GM12878 (cell line): ENCODE measurements at regions not wholly inside any gene's neighbourhood (a gene's known extent, or its start where the extent isn't known, plus 50 kb on each side); places are given as distances from the start of the nearest gene placed in this dataset.

Experiments
- ATAC-seq: fragments of 200-7000 bp; cut with Tn5 transposase; 3 replicates; pipeline ENCODE4 v1.9.1; 2020; ENCODE audit warnings: mild to moderate bottlenecking, moderate library complexity
- BruUV-seq: library from RNA; stranded (reverse); fragments of 400-500 nt; replicated peaks from 2 replicates; lab custom pipeline; 2021; lab: Mats Ljungman, UMichigan
- CTCF ChIA-PET: fragments of 300-600 bp; sonication (Branson Sonifier 250); formaldehyde crosslinking; extraction: SDS; loops from one replicate; lab custom pipeline; 2021; ENCODE audit warnings: inconsistent platforms; lab: Yijun Ruan, JAX
- POLR2A ChIA-PET: fragments of 350-600 bp; formaldehyde crosslinking; extraction: SDS; loops from one replicate; lab custom pipeline; 2021; ENCODE audit warnings: inconsistent platforms; lab: Charles Lee
- RAD21 ChIA-PET: fragments of 300-600 bp; sonication (Branson Sonifier 250); formaldehyde crosslinking; loops from one replicate; lab custom pipeline; 2023; ENCODE audit warnings: antibody characterized with exemption; ENCODE audit not compliant: unreplicated experiment; lab: Charles Lee
- SMC1A ChIA-PET: fragments of 300-600 bp; sonication (Branson Sonifier 250); formaldehyde crosslinking; loops from one replicate; lab custom pipeline; 2023; ENCODE audit not compliant: unreplicated experiment, uncharacterized antibody; lab: Charles Lee
- DNase-seq: peaks from one replicate; pipeline ENCODE4 v3.0.0-alpha.2; 2011; ENCODE audit warnings: low read depth, low spot score
- FAIRE-seq: peaks from 3 replicates; lab custom pipeline; 2011; peaks lifted over from hg19 to GRCh38; lab: Jason Lieb, UNC
- H2AFZ ChIP-seq: 2 replicates; pipeline ENCODE4 v1.6.0; 2011; ENCODE audit warnings: low read depth, low read length, control low read depth; ENCODE audit not compliant: control insufficient read depth
- H3K27ac ChIP-seq: 2 replicates; pipeline ENCODE4 v1.5.1; 2011; ENCODE audit warnings: control low read depth; ENCODE audit not compliant: control insufficient read depth, insufficient read depth
- H3K27me3 ChIP-seq, 2 experiments: replicated peaks in 1 of 2; 2 replicates each; pipeline versions ENCODE4 v1.6.0 to v1.6.1; 2011; ENCODE audit warnings: low read length in 1 of 2; ENCODE audit not compliant: control insufficient read depth in 2 of 2, insufficient read depth in 2 of 2
- H3K36me3 ChIP-seq, 2 experiments: 2 replicates each; pipeline ENCODE4 v1.5.1; 2011; ENCODE audit warnings: low read length in 1 of 2; ENCODE audit not compliant: control insufficient read depth in 2 of 2, insufficient read depth in 2 of 2
- H3K4me1 ChIP-seq: 2 replicates; pipeline ENCODE4 v1.6.1; 2011; ENCODE audit warnings: mild to moderate bottlenecking, low read length, moderate library complexity, mixed read lengths; ENCODE audit not compliant: control insufficient read depth, insufficient read depth
- H3K4me2 ChIP-seq: 2 replicates; pipeline ENCODE4 v1.6.0; 2011; ENCODE audit warnings: control low read depth; ENCODE audit not compliant: control insufficient read depth, insufficient read depth
- H3K4me3 ChIP-seq: fragments of 200-600 bp; sonication (generic); 2 replicates; pipeline ENCODE4 v1.5.1; 2016
- H3K79me2 ChIP-seq: 2 replicates; pipeline ENCODE4 v1.6.0; 2011; ENCODE audit warnings: low read length; ENCODE audit not compliant: control insufficient read depth, insufficient read depth
- H3K9ac ChIP-seq: 2 replicates; pipeline ENCODE4 v1.8.0; 2011; ENCODE audit warnings: low read length, control low read depth, mixed read lengths; ENCODE audit not compliant: control insufficient read depth, insufficient read depth
- H3K9me3 ChIP-seq: replicated peaks from 3 replicates; pipeline ENCODE4 v1.5.1; 2011; ENCODE audit warnings: mild to moderate bottlenecking, low read length; ENCODE audit not compliant: control insufficient read depth, insufficient read depth
- H4K20me1 ChIP-seq: 2 replicates; pipeline ENCODE4 v1.6.0; 2011; ENCODE audit not compliant: control insufficient read depth, insufficient read depth
- CHD1 ChIP-seq: IDR thresholded peaks from 2 replicates; pipeline ENCODE4 v1.6.1; 2012; ENCODE audit warnings: low read depth, low read length, improper control_type of control experiment
- CREM ChIP-seq: IDR thresholded peaks from 2 replicates; pipeline ENCODE4 v1.6.1; 2014; ENCODE audit warnings: antibody characterized with exemption, low read depth
- CTCF ChIP-seq, 3 experiments: IDR thresholded peaks in 2 of 3; conservative IDR thresholded peaks in 1 of 3; 2 replicates each; pipeline ENCODE4 v1.5.1; 2011; ENCODE audit warnings: low read depth in 3 of 3, low read length in 3 of 3, mild to moderate bottlenecking in 3 of 3, control low read depth in 2 of 3, moderate library complexity in 2 of 3, inconsistent platforms in 1 of 3, mixed read lengths in 1 of 3; ENCODE audit not compliant: control insufficient read depth in 2 of 3, insufficient read depth in 1 of 3; ENCODE audit errors: extremely low read depth in 1 of 3
- E4F1 ChIP-seq: fragments of 450-650 bp; IDR thresholded peaks from 2 replicates; pipeline ENCODE4 v1.6.1; 2018; ENCODE audit warnings: borderline replicate concordance, mild to moderate bottlenecking; ENCODE audit not compliant: partially characterized antibody
- IKZF2 ChIP-seq, 2 experiments: fragments of 450-650 bp; IDR thresholded peaks; 2 replicates each; pipeline ENCODE4 v1.6.1; 2017; ENCODE audit warnings: mild to moderate bottlenecking in 2 of 2, moderate library complexity in 2 of 2
- IRF3 ChIP-seq: fragments of 450-650 bp; IDR thresholded peaks from 2 replicates; pipeline ENCODE4 v1.6.1; 2014; ENCODE audit warnings: mild to moderate bottlenecking
- KLF5 ChIP-seq: fragments of 450-650 bp; IDR thresholded peaks from 2 replicates; pipeline ENCODE4 v1.6.1; 2014; ENCODE audit warnings: mild to moderate bottlenecking; ENCODE audit not compliant: partially characterized antibody
- NR2C1 ChIP-seq: fragments of 450-650 bp; IDR thresholded peaks from 2 replicates; pipeline ENCODE4 v1.6.1; 2017; ENCODE audit warnings: antibody characterized with exemption, mild to moderate bottlenecking, moderate library complexity
- POLR2A ChIP-seq: IDR thresholded peaks from 2 replicates; pipeline ENCODE4 v1.6.1; 2011; ENCODE audit warnings: low read depth, mild to moderate bottlenecking, low read length
- RFX5 ChIP-seq: IDR thresholded peaks from 2 replicates; pipeline ENCODE4 v1.6.1; 2011; ENCODE audit warnings: low read depth, low read length, improper control_type of control experiment
- SIN3A ChIP-seq: IDR thresholded peaks from 2 replicates; pipeline ENCODE4 v1.6.1; 2012; ENCODE audit warnings: low read depth, low read length, improper control_type of control experiment
- SKIL ChIP-seq: fragments of 450-650 bp; IDR thresholded peaks from 2 replicates; pipeline ENCODE4 v1.6.1; 2017; ENCODE audit warnings: mild to moderate bottlenecking, low read depth, inconsistent platforms; ENCODE audit not compliant: poor library complexity, severe bottlenecking
- SMC3 ChIP-seq: IDR thresholded peaks from 2 replicates; pipeline ENCODE4 v1.6.1; 2011; ENCODE audit warnings: low read length, improper control_type of control experiment, borderline replicate concordance
- STAT3 ChIP-seq: IDR thresholded peaks from 2 replicates; pipeline ENCODE4 v1.6.1; 2011; ENCODE audit warnings: low read depth, low read length, improper control_type of control experiment
- USF1 ChIP-seq: IDR thresholded peaks from 2 replicates; pipeline ENCODE4 v1.6.1; 2011; ENCODE audit warnings: borderline replicate concordance, low read depth, mild to moderate bottlenecking, moderate library complexity, mixed read lengths, low read length; ENCODE audit not compliant: insufficient read depth; ENCODE audit errors: extremely low read length
- ZNF384 ChIP-seq: IDR thresholded peaks from 2 replicates; pipeline ENCODE4 v1.6.1; 2012; ENCODE audit warnings: low read depth, mild to moderate bottlenecking, low read length, improper control_type of control experiment, borderline replicate concordance
- WGBS: methylation state at CpG from one replicate; pipeline ENCODE4 v1.1.6; 2016; ENCODE audit warnings: low lambda C conversion rate; ENCODE audit not compliant: insufficient replicate concordance, insufficient coverage; ENCODE audit errors: missing lambda C conversion rate; 5-methylcytosine and 5-hydroxymethylcytosine counted together
- in situ Hi-C: fragments of 300-500 bp; cut with MboI; formaldehyde crosslinking; loops from 9 replicates; pipeline ENCODE4 v1.14.3; 2018; ENCODE audit warnings: mixed read lengths
- intact Hi-C: fragments of 100-400 bp; cut with micrococcal nuclease; formaldehyde crosslinking; loops from one replicate; pipeline ENCODE4 v1.14.2; 2022; ENCODE audit not compliant: unreplicated experiment

GRCh38 chr2:105570326-105570725 lies 171.5 kb upstream of the FHL2 start (continued):
- TF ChIP-seq CHD1 = no peak
- no peak for TF ChIP-seq SIN3A

GRCh38 chr2:105569606-105570005 lies 170.8 kb upstream of the FHL2 start:
- CTCF ChIA-PET = interaction anchor here (0.9 kb wide), 1 partner anchor 10 kb away, joined by 3 read pairs; no protein-coding TSS in a partner anchor
- TF ChIP-seq STAT3 (no peak), IKZF2 (IDR thresholded peaks at IDR 0.05) (no peak), USF1 (no peak), ZNF384 (no peak), KLF5 (no peak), E4F1 (no peak), POLR2A (no peak), IRF3 (no peak), CREM (no peak), SMC3 (no peak), NR2C1 (no peak), SKIL (no peak), CTCF (IDR thresholded peaks at IDR 0.05 in 2 of 3, conservative IDR thresholded peaks at IDR 0.05 in 1 of 3; ENCODE audit: control insufficient read depth in 2 of 3, extremely low read depth in 1 of 3, insufficient read depth in 1 of 3, low read depth in 3 of 3, low read length in 3 of 3) (no peak), RFX5 (no peak)

More at GRCh38 chr2:105569606-105570005, 170.8 kb upstream of the FHL2 start:
- H3K9ac ChIP-seq = no peak overlapping the region
- 54% methylated on average over 6 of the region's 6 CpGs for WGBS
- FAIRE-seq (no peak), DNase-seq (no peak), ATAC-seq (no peak)
- H3K27ac ChIP-seq = no peak overlapping the region
- intact Hi-C loops (no loop called here), in situ Hi-C loops (no loop called here)
- H4K20me1 ChIP-seq = no peaks in the 10 kb centered on the region
- H2AFZ ChIP-seq = no peak overlapping the region
- no peaks in the 10 kb centered on the region; a peak in 1 of 4 replicates for H3K27me3 ChIP-seq
- H3K79me2 ChIP-seq = no peaks in the 10 kb centered on the region
- H3K36me3 ChIP-seq = no peaks in the 10 kb centered on the region
- ChIA-PET POLR2A (no interaction called here), SMC1A (no interaction called here), RAD21 (no interaction called here)
- no peak overlapping the region for H3K4me3 ChIP-seq
- no TSS peak for BruUV-seq
- no peaks in the 10 kb centered on the region for H3K4me1 ChIP-seq
- no peaks in the 10 kb centered on the region for H3K9me3 ChIP-seq
- H3K4me2 ChIP-seq = no peak overlapping the region
